ENCODE measurements at regions not wholly inside any gene's neighbourhood (a gene's known extent, or its start where the extent isn't known, plus 50 kb on each side); places are given as distances from the start of the nearest gene placed in this dataset.

DNA sequence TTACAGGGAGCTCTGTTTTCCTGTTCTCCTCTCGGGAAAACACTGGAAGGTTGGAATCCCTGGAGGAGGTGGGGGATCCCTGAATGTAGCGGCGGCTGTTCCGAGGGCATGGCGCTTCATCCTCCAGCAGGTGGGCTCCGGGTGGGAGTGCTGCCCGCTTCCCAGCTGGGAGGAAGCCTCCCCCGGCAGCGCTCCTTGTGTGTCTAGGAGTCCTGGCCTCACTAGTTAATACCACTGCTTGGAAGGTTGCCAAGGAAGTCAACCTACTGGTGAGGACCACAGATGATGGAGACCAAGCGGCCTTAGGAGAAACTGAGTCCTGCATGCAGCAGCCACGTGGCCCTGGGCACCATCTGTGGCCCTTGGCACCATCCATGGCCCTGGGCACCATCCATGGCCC is 151.9 kb upstream of the PFKP start:
- in situ Hi-C loops (cut with MboI; ENCODE audit: low pct_unique_long_range_greater_than_20kb, low sequenced_read_pairs, unreplicated experiment): no loop called here
- TF ChIP-seq, protein P1, sequence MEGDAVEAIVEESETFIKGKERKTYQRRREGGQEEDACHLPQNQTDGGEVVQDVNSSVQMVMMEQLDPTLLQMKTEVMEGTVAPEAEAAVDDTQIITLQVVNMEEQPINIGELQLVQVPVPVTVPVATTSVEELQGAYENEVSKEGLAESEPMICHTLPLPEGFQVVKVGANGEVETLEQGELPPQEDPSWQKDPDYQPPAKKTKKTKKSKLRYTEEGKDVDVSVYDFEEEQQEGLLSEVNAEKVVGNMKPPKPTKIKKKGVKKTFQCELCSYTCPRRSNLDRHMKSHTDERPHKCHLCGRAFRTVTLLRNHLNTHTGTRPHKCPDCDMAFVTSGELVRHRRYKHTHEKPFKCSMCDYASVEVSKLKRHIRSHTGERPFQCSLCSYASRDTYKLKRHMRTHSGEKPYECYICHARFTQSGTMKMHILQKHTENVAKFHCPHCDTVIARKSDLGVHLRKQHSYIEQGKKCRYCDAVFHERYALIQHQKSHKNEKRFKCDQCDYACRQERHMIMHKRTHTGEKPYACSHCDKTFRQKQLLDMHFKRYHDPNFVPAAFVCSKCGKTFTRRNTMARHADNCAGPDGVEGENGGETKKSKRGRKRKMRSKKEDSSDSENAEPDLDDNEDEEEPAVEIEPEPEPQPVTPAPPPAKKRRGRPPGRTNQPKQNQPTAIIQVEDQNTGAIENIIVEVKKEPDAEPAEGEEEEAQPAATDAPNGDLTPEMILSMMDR (IDR thresholded peaks at IDR 0.05; ENCODE audit: extremely low read depth, insufficient read depth, missing control alignments): no peak

DNA sequence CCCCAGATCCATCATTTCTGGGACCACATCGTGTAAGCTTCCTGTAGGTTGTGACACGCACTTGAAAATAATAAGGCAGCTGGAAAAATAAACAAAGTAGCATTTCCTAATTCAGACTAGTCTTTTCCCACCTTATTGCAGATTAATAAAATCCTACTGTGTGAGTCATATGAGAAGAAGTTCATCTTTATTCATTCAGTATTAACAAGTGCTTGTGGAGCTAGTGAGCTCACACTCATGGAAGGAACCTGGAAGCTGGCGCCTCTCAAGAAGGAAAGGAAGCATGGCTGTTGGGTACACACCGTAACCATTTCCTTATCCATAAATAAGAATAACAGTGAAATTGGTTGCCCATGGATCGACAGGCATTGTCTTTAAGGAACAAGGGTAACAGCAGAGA is 152.6 kb upstream of the PFKP start:
- TF ChIP-seq, protein P1 (IDR thresholded peaks at IDR 0.05; ENCODE audit: extremely low read depth, insufficient read depth, missing control alignments): no peak
- DNase-seq (ENCODE audit: low spot score): no peak
- in situ Hi-C loops (cut with MboI; ENCODE audit: low pct_unique_long_range_greater_than_20kb, low sequenced_read_pairs, unreplicated experiment): no loop called here

More for the DNA sequence above, 151.9 kb upstream of the PFKP start:
- no peak for DNase-seq (ENCODE audit: low spot score)

DNA sequence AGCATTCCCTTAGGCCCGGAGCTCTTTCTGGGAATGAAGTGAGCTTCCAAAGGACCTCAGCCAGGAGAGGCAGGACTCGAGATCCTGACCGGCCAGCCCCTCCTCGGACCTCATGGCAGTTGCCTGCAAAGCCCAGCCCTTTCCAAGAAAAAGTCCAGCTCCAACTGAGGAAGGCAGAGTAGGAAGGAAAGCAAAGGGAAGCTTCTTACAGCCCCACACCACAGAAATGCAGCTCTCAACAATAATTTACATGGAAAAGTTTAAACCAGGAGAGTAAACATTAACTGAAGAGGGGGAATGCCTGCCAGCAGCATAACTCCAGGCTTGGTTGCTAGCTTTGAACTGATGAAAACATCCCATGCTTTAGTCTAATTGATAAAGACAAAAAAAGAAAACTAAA is 153.9 kb upstream of the PFKP start:
- DNase-seq (ENCODE audit: low spot score): no peak
- in situ Hi-C loops (cut with MboI; ENCODE audit: low pct_unique_long_range_greater_than_20kb, low sequenced_read_pairs, unreplicated experiment): no loop called here
- TF ChIP-seq, protein P1 (IDR thresholded peaks at IDR 0.05; ENCODE audit: extremely low read depth, insufficient read depth, missing control alignments): no peak

DNA sequence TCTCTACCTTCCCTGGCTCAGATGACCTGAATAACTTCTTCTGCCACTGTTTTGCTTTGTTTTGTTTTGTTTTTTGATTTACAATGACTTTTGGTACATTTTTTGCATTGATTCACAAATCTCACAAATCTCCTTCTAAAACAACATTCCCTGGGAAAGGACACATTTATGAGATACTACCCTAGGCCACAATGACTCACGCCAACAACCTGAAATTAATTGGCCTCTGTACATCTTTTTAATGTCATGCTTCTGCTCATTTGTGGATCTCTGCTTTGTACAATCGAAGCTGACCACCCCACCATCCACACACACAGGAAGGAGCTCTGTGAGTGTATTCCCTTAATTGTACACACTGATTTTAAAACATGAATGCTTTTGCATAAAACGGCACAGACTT is 156.7 kb upstream of the PFKP start:
- TF ChIP-seq, protein P1 (IDR thresholded peaks at IDR 0.05; ENCODE audit: extremely low read depth, insufficient read depth, missing control alignments): no peak
- in situ Hi-C loops (cut with MboI; ENCODE audit: low pct_unique_long_range_greater_than_20kb, low sequenced_read_pairs, unreplicated experiment): no loop called here
- DNase-seq (ENCODE audit: low spot score): no peak

DNA sequence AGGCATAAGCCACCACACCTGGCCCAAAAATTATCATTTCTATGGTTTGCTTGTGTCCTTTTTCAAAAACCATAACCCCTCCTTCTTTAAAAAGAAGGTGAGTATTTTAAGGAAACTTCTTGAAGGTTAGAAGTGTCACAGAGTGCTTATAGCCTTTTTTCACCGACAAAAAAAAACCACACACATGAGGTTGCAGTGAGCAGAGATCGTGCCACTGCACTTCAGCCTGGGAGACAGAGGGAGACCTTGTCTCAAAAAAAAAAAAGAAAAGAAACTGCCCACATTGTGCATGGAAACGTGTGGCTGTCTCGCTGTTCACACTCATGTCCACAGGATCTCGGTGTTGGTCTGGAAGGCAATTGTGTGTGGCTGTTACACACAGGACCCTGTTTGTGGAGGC is 157.4 kb upstream of the PFKP start:
- TF ChIP-seq, protein P1 (IDR thresholded peaks at IDR 0.05; ENCODE audit: extremely low read depth, insufficient read depth, missing control alignments): no peak
- in situ Hi-C loops (cut with MboI; ENCODE audit: low pct_unique_long_range_greater_than_20kb, low sequenced_read_pairs, unreplicated experiment): no loop called here
- no peak for DNase-seq (ENCODE audit: low spot score)

DNA sequence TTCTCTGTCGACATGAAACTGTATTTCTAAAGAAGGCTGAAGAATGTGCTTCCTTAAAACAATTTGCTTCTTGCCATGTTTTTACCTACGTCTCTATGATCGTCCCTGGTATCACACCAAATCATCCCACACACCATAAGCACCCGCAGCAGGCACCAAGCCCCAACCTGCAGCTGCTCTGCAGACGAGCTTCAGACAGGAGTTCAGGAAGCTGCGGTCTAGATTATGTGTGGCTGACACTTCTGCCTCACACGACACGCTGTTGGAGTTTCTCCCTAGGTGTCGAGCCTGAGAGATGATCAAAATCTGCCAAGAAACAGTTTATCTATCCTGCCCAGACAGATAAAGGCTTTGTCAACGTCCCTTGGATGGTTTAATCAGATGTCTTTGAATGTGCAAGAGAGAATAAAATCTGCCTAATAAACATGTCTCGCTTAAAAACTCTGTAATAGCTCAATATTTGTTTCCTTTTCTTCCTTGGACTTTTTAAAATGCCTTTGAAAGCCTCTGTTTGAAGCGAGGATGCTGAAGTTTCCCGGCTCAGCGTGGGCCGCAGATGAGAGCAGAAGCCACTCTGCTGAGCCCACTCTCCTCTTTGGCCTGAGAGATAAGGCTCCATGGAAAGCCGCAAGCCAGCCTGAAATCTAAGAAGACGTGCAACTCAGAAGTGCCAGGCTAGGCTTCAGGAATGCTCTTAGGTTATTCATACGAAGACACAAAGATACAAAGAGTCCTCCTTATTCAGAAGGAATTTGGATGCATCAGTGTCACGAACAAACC is 158.3 kb upstream of the PFKP start:
- no peak for DNase-seq (ENCODE audit: low spot score)
- in situ Hi-C loops (cut with MboI; ENCODE audit: low pct_unique_long_range_greater_than_20kb, low sequenced_read_pairs, unreplicated experiment): no loop called here
- TF ChIP-seq, protein P1 (IDR thresholded peaks at IDR 0.05; ENCODE audit: extremely low read depth, insufficient read depth, missing control alignments): no peak

Data from GM13977 (cell line).